ENCODE measurements at regions not wholly inside any gene's neighbourhood (a gene's known extent, or its start where the extent isn't known, plus 50 kb on each side); places are given as distances from the start of the nearest gene placed in this dataset.

GRCh38 chr2:129008881-129009554, 690.4 kb upstream of the HS6ST1 start:
- TF ChIP-seq POLR2A (IDR thresholded peaks at IDR 0.05; ENCODE audit: low read depth, low read length) (no peak), TAF1 (IDR thresholded peaks at IDR 0.05; ENCODE audit: low read depth, low read length) (no peak), POLR2AphosphoS5 (IDR thresholded peaks at IDR 0.05; ENCODE audit: low read depth, low read length) (no peak), SPI1 (IDR thresholded peaks at IDR 0.05; ENCODE audit: low read depth, low read length) (no peak), PAX5 (IDR thresholded peaks at IDR 0.05; ENCODE audit: insufficient read depth, low read length, severe bottlenecking) (no peak)
